OCI-LY7 (cell line): ENCODE measurements at regions not wholly inside any gene's neighbourhood (a gene's known extent, or its start where the extent isn't known, plus 50 kb on each side); places are given as distances from the start of the nearest gene placed in this dataset.

Experiments
- EZH2phosphoT487 ChIP-seq: fragments of 200-600 bp; sonication (generic); IDR thresholded peaks from 2 replicates; pipeline ENCODE4 v1.6.1; 2018; ENCODE audit warnings: low read depth, borderline replicate concordance, mild to moderate bottlenecking, mixed run types, antibody characterized with exemption, low read length, moderate library complexity, mixed read lengths
- TF ChIP-seq, protein P1 (sequence below): fragments of 200-600 bp; sonication (generic); conservative IDR thresholded peaks from 2 replicates; pipeline ENCODE4 v1.5.1; 2014; ENCODE audit warnings: mild to moderate bottlenecking, antibody characterized with exemption, low read length, moderate library complexity, mixed read lengths

DNA sequence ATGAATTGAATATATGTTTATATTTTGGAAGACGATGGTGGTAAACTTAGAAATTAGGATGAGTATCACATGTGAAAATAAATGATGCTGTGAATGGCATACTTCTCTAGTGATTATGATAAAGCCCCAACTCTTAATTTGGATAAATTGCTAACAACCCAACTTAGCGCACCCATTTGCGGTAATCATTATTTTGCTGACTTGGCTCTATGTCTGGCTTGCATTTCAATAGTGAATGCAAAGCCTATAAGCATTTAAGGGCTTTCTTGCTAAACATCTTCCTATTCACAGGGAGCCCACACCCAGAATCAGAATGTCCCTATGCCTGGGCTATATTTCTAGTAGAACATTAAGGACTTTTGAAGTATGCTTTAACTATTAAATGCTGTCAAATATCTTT is 910.7 kb upstream of the FANCL start:
- TF ChIP-seq, protein P1, sequence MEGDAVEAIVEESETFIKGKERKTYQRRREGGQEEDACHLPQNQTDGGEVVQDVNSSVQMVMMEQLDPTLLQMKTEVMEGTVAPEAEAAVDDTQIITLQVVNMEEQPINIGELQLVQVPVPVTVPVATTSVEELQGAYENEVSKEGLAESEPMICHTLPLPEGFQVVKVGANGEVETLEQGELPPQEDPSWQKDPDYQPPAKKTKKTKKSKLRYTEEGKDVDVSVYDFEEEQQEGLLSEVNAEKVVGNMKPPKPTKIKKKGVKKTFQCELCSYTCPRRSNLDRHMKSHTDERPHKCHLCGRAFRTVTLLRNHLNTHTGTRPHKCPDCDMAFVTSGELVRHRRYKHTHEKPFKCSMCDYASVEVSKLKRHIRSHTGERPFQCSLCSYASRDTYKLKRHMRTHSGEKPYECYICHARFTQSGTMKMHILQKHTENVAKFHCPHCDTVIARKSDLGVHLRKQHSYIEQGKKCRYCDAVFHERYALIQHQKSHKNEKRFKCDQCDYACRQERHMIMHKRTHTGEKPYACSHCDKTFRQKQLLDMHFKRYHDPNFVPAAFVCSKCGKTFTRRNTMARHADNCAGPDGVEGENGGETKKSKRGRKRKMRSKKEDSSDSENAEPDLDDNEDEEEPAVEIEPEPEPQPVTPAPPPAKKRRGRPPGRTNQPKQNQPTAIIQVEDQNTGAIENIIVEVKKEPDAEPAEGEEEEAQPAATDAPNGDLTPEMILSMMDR, result no peak
- no peak for TF ChIP-seq EZH2phosphoT487
